ENCODE measurements at regions not wholly inside any gene's neighbourhood (a gene's known extent, or its start where the extent isn't known, plus 50 kb on each side); places are given as distances from the start of the nearest gene placed in this dataset.

- Histone ChIP-seq H3K4me3 (no peak overlapping the region), H3K27ac (peak overlapping the region in 3 of 21 experiments; percentile 5 to 62 (median 30))
Observed at GRCh38 chr2:17311106-17311619, 207.1 kb downstream of the RAD51AP2 start.

- Histone ChIP-seq H3K27ac (no peak overlapping the region), H3K4me3 (no peak overlapping the region)
Observed at GRCh38 chr2:17309741-17310339, 208.4 kb downstream of the RAD51AP2 start.

GRCh38 chr2:17309181-17309580 is 209.1 kb downstream of the RAD51AP2 start:
- Histone ChIP-seq H3K27ac (no peak overlapping the region), H3K4me3 (no peak overlapping the region)

DNA sequence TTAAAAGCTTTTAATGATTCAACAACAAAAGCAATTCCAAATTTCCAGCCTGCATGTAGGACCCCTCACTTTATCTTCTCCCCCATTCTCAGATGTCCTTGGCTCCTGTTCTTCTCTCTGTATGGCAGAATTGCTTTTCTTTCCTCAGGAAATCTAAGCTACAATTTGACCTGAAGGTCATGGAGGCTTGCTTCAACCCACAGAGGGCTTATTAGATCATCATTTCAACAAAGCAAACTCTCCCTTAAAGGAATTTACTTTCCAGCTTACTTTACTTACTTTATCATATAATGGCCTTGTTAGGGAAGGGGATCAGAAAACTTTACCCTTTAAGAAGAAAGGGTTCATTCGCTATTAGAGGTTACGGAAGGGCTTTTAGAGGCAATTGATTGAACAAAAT is 211.5 kb downstream of the RAD51AP2 start:
- H3K4me3 ChIP-seq, result no peak overlapping the region

GRCh38 chr2:17306219-17306618 is 212.0 kb downstream of the RAD51AP2 start:
- H3K27ac ChIP-seq, result no peak overlapping the region
- H3K4me3 ChIP-seq, result no peak overlapping the region

More for the DNA sequence above, 211.5 kb downstream of the RAD51AP2 start:
- no peak overlapping the region for H3K27ac ChIP-seq

DNA sequence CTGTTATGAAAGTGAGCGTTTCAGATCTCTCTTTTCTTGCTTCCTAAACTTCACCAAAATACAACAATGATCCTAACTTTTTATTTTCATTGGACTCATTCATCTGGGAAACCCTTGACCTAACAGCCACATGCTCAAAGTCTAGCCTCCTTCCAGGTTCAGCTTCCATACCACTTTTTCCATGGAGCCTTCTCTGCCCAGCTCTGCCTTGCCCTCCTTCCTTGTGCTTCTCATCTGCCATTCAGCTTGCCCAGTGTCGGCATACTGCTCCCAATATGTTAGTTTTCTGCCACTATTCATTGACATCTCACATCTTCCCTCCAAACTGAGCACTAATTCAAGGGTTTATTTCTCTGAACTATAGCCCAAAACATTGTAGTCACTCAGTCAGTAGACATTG is 214.7 kb downstream of the RAD51AP2 start:
- H3K4me3 ChIP-seq, result no peak overlapping the region
- no peak overlapping the region for H3K27ac ChIP-seq

GRCh38 chr2:17303054-17303453 is 215.2 kb downstream of the RAD51AP2 start:
- no peak overlapping the region for H3K4me3 ChIP-seq
- no peak overlapping the region for H3K27ac ChIP-seq

DNA sequence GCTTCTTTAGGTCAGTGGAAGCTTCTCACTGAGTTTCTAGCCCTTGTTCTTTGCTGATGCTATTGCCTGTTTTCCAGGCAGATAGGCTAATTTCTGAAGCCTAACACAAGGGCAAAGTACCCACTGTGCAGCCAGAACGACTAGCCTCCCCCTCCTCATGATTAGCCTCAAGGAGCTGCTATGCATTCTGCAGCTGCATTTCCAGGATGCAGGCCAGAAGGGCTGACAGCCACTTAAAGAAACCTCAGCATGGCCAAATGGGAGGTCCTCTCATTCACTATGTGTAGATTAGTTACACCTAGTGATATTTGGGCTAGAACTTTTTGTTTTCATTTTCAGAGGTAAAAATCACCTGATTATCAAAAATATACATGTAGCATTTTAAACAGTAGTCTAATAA is 216.0 kb downstream of the RAD51AP2 start:
- Histone ChIP-seq H3K27ac (no peak overlapping the region), H3K4me3 (no peak overlapping the region)

GRCh38 chr2:17301437-17301836 is 216.8 kb downstream of the RAD51AP2 start:
- H3K27ac ChIP-seq, result no peak overlapping the region
- H3K4me3 ChIP-seq, result no peak overlapping the region

DNA sequence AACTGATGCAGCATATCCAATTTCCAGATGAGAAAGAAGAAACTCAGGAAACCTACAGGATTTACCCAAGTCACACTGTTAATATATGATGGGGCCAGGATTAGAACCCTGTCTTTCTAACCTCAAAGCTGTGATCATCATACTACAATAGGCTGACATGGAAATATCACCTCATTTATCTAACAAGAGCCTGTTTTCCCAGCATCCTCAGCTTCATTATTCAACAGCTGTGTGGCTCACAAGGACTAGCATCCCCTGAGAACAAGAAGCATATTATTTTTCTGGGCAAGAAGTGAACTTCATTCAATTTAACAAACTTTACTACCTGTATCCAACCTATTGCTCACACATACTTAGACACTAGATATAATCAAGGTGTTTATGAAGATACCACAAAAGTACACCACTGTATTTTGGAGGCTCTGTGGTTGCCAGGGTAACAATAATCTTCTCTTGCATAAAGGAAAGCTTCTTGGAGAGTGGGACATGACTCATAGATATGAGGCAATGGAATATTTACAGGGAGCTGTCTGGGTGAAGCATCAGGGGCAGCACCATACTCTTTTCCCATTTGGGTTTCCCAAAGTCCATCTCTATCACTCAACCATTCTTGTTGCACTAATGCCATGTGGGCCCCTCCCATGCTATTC is 218.2 kb downstream of the RAD51AP2 start:
- H3K27ac ChIP-seq, result no peak overlapping the region
- H3K4me3 ChIP-seq, result no peak overlapping the region

GRCh38 chr2:17298453-17298852 is 219.8 kb downstream of the RAD51AP2 start:
- Histone ChIP-seq H3K4me3 (no peak overlapping the region), H3K27ac (no peak overlapping the region)

DNA sequence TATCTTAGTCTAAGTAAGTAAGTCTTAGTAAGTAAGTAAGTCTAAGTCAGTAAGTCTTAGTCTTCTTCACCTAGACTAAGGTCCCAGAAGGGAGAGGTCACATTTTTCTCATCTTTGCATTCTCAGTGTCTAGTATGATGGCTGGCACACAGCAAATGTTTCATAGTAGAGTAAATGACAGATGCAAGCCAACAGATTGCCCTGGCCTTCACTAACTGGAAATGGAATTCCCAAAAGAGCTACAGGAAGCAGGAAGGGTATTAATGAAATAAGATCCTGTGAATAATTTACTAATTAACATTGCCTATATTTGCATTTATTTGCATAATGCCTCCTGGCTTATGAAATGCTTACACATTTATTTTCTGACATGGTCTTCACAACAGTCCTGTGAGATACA is 221.6 kb downstream of the RAD51AP2 start:
- H3K4me3 ChIP-seq, result no peak overlapping the region
- no peak overlapping the region for H3K27ac ChIP-seq

DNA sequence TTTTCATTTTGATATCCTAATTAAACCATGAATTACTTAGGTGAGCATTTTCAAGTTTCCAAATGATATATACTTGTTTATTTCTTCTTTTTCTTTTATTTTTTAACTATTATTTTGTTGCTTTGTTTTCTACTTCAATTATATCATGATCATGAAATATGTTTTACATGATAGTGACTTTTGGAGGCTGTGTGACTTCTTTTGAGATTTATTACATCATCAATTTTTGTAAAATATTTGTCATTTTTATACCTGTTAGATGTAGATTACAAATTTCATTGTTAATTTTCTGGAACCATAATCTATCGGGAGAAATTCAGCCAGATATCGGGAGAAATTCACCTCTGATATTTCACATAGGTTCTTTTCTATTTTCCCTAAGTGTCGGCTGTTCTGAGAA is 228.6 kb downstream of the RAD51AP2 start:
- H3K27ac ChIP-seq, result no peak overlapping the region
- H3K4me3 ChIP-seq, result no peak overlapping the region

- no peak overlapping the region for H3K4me3 ChIP-seq
Observed at GRCh38 chr2:17287183-17287582, 231.1 kb downstream of the RAD51AP2 start.

DNA sequence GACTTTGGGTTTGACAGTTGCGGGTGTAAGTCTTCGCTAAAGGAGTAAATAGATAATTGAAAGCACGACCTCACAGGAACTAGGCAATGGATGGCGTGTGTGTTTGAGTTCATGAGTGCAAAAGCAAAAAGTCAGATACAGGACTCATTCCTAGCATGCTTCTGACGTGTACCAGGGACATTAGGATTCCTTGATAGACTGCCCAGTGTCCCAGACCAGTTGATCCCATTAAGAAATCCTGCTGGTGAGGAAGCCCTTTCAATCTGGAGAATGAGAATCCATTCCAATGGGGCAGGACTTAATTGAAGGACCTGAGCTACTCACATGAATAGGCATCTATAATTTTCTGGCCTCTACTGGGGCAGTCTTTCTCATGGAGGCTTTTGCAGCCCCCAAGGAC is 235.4 kb downstream of the RAD51AP2 start:
- Histone ChIP-seq H3K27ac (no peak overlapping the region), H3K4me3 (no peak overlapping the region)

More at GRCh38 chr2:17287183-17287582, 231.1 kb downstream of the RAD51AP2 start:
- H3K27ac ChIP-seq, result no peak overlapping the region

DNA sequence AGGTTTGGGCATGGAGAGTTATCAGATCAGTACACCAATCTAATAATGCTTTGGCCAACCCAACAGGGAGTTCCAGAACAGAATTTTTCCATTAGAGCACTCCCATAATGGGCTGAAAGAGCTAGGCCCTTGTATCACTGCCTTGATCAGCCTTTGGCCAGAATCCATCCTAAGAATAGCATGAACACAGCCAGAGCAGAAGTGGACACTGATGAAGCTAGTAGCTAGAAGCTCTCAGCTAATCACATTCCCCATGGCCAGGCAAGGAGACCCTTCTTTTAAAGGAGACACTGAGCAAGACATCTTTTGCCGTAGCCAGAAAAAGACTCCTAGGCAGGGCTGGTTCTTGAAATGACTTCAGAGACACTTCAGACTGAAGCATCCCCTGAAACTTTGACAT is 236.0 kb downstream of the RAD51AP2 start:
- no peak overlapping the region for H3K27ac ChIP-seq
- no peak overlapping the region for H3K4me3 ChIP-seq

- Histone ChIP-seq H3K27ac (no peak overlapping the region), H3K4me3 (no peak overlapping the region)
Observed at GRCh38 chr2:17276220-17276619, 242.0 kb downstream of the RAD51AP2 start.

DNA sequence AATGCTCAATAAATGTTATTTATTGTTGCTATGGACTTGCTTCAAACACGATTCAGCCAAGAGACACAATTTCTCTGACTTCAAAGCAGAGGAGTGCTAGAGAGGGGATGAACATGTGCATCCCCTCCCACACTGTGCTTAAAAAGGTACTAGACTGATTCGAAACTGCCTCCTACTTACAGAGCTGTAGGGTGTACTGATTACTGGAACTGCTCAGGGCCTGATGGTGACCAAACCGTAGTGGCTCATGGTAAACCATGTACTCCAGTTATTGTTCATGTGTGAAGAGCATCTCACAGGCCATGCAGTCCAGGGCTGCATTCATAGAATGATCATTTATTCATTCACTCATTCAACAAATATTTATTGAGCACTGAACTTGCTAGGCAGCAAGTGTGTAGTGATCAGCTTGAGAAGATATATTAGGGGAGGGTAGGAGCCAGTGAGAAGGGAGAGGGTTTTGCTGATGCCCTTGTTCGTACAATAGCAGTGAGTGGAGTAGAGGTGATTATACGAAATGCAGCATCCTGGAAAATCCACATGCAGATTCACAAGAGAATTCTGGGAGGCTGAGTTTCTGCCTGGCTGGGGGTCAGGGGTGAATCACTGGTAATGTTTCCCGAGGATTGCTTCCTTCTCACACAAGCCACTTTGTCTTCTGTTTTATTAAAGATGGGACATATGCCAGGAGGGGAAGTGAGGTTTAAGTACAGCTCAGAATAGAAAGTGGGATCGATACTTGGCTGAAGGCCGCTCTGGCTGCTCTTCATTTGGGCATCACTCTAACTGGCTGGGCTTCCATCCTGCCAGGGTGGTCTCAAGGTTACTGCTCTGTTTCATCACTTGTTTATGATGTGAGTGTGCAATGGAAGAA is 245.4 kb downstream of the RAD51AP2 start:
- Histone ChIP-seq H3K27ac (no peak overlapping the region), H3K4me3 (no peak overlapping the region)

DNA sequence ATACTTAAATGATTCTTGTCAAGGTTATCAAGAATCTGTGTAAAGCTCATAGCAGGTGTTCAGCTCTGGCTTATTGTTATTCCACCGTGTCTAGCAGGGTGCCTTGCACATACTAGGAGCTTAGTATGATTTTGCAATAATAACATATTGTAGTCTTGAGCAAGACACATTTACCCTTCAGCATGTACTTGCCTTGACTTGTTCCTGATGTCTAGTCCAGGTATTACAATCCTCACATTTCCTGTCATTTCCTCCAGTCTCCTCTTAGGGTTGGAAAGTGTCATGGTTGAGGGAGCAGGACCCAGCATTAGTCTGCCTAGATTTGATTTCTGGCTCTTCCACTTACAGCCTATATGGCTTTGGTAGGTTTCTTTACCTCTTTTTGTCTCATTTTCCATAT is 246.1 kb downstream of the RAD51AP2 start:
- Histone ChIP-seq H3K4me3 (no peak overlapping the region), H3K27ac (no peak overlapping the region)

GRCh38 chr2:17271416-17271815 is 246.8 kb downstream of the RAD51AP2 start:
- Histone ChIP-seq H3K27ac (peak overlapping the region in 1 of 21 experiments; percentile 29), H3K4me3 (no peak overlapping the region)

DNA sequence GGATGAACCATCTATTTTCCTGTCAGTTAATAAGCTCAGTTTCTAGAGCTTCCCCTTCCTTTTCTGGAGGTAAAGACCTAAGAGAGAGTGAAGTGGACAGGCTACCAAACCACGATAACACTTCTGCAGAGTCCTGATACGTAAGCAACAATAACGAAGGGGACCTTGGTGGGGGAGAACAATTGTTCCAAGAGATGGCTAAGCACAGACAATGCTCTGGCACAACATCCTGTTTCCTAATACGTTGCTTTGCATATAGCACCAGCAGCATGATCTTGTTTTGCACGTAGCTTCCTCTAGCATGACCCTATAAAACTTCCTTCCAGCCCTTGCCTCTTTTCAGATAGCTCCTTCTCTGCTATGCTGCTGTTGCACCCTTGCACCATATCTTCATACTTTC is 247.3 kb downstream of the RAD51AP2 start:
- H3K4me3 ChIP-seq, result no peak overlapping the region
- peak overlapping the region in 1 of 21 experiments; percentile 29 for H3K27ac ChIP-seq
